ENCODE measurements at regions not wholly inside any gene's neighbourhood (a gene's known extent, or its start where the extent isn't known, plus 50 kb on each side); places are given as distances from the start of the nearest gene placed in this dataset.

GRCh38 chr5:170176916-170177315 lies 55.9 kb upstream of the C5orf58 start:
- no peaks in the 10 kb centered on the region for H4K20me1 ChIP-seq (ENCODE audit: insufficient read depth, low read length)
- no peaks in the 10 kb centered on the region for H3K36me3 Mint-ChIP-seq (ENCODE audit: low read depth, unreplicated experiment)
- no peak overlapping the region for H3K4me2 ChIP-seq (ENCODE audit: low read length)
- H3K27ac ChIP-seq (ENCODE audit: low read depth, low read length) = no peak overlapping the region
- H3K9me3 ChIP-seq (ENCODE audit: insufficient read depth, low read depth, low read length) = no peaks in the 10 kb centered on the region
- H3K36me3 ChIP-seq (ENCODE audit: insufficient read depth, low read length) = no peaks in the 10 kb centered on the region
- H3K4me3 ChIP-seq (ENCODE audit: insufficient read depth, low read depth, low read length) = no peak overlapping the region
- no peak overlapping the region for H2AFZ ChIP-seq (ENCODE audit: low read depth, low read length)
- no peaks in the 10 kb centered on the region for H3K79me2 ChIP-seq (ENCODE audit: insufficient read depth, low read length)
- H3K27me3 ChIP-seq (ENCODE audit: insufficient read depth, low read length) = no peaks in the 10 kb centered on the region
- no peaks in the 10 kb centered on the region for H3K4me1 ChIP-seq (ENCODE audit: insufficient read depth, low read length)
- H3K4me3 Mint-ChIP-seq (ENCODE audit: unreplicated experiment) = no peak overlapping the region
- peaks cover 13% of the 10 kb centered on the region for H3K27me3 Mint-ChIP-seq (ENCODE audit: low read depth, unreplicated experiment)
- no peak overlapping the region for H3K9ac ChIP-seq (ENCODE audit: low read length)
- DNase-seq (ENCODE audit: low read depth) = no peak
- H3K27ac Mint-ChIP-seq (ENCODE audit: unreplicated experiment) = no peak overlapping the region
- H3K4me1 Mint-ChIP-seq (ENCODE audit: low read depth, unreplicated experiment) = no peaks in the 10 kb centered on the region
- no peak for FAIRE-seq
- no peak for TF ChIP-seq CTCF (IDR thresholded peaks at IDR 0.05; ENCODE audit: insufficient read depth, low read depth, low read length)
- TF ChIP-seq EZH2 (IDR thresholded peaks at IDR 0.05; ENCODE audit: insufficient read depth, low read length) = no peak
- no peaks in the 10 kb centered on the region for H3K9me3 Mint-ChIP-seq (ENCODE audit: unreplicated experiment)

GRCh38 chr5:170178814-170179213 lies 54.0 kb upstream of the C5orf58 start:
- H3K27me3 Mint-ChIP-seq (ENCODE audit: low read depth, unreplicated experiment) = peaks cover 20% of the 10 kb centered on the region

More at GRCh38 chr5:170178814-170179213, 54.0 kb upstream of the C5orf58 start:
- H3K27ac ChIP-seq (ENCODE audit: low read depth, low read length) = no peak overlapping the region
- no peak overlapping the region for H3K9ac ChIP-seq (ENCODE audit: low read length)
- Mint-ChIP-seq H3K27ac (ENCODE audit: unreplicated experiment) (no peak overlapping the region), H3K4me1 (ENCODE audit: low read depth, unreplicated experiment) (no peaks in the 10 kb centered on the region), H3K4me3 (ENCODE audit: unreplicated experiment) (no peak overlapping the region), H3K9me3 (ENCODE audit: unreplicated experiment) (no peaks in the 10 kb centered on the region), H3K36me3 (ENCODE audit: low read depth, unreplicated experiment) (no peaks in the 10 kb centered on the region)
- H3K79me2 ChIP-seq (ENCODE audit: insufficient read depth, low read length) = no peaks in the 10 kb centered on the region
- no peak overlapping the region for H3K4me2 ChIP-seq (ENCODE audit: low read length)
- no peak overlapping the region for H3K4me3 ChIP-seq (ENCODE audit: insufficient read depth, low read depth, low read length)
- H3K9me3 ChIP-seq (ENCODE audit: insufficient read depth, low read depth, low read length) = no peaks in the 10 kb centered on the region
- H3K4me1 ChIP-seq (ENCODE audit: insufficient read depth, low read length) = no peaks in the 10 kb centered on the region
- no peak for FAIRE-seq
- TF ChIP-seq EZH2 (IDR thresholded peaks at IDR 0.05; ENCODE audit: insufficient read depth, low read length) = no peak
- no peak for TF ChIP-seq CTCF (IDR thresholded peaks at IDR 0.05; ENCODE audit: insufficient read depth, low read depth, low read length)
- no peaks in the 10 kb centered on the region for H3K27me3 ChIP-seq (ENCODE audit: insufficient read depth, low read length)
- H2AFZ ChIP-seq (ENCODE audit: low read depth, low read length) = no peak overlapping the region
- no peak for DNase-seq (ENCODE audit: low read depth)
- H3K36me3 ChIP-seq (ENCODE audit: insufficient read depth, low read length) = no peaks in the 10 kb centered on the region
- H4K20me1 ChIP-seq (ENCODE audit: insufficient read depth, low read length) = no peaks in the 10 kb centered on the region

Data from astrocyte (in vitro differentiated cells and primary cell).